ENCODE measurements at regions not wholly inside any gene's neighbourhood (a gene's known extent, or its start where the extent isn't known, plus 50 kb on each side); places are given as distances from the start of the nearest gene placed in this dataset.

DNA sequence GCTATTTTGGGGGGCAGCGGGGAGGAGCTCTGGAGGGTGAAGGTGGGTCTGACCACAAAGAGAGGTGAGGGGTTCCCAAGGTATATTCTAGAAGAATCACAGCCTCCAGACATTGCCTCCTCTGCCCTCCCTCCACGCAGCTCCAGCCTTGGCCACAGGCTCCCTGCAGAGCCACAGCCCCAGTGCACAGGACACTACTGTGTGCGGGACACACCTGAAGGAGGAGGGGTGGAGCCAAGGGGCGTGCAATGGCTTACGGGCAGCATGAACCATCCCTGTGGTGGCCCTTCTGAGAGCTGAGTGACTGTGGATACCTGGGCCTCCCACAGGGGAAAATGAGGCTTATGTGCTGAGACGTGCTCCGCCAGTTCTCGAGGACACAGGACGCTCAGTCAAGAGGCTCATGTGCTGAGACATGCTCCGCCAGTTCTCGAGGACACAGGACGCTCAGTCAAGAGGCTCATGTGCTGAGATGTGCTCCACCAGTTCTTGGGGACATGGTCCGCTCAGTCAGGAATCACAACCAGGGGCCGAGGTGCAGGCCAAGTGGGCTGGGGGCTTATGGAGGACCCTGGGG is 417.3 kb downstream of the SHANK2 start:
- Histone ChIP-seq H3K9me3 (ENCODE audit: low read depth) (no peaks in the 10 kb centered on the region), H3K9ac (no peak overlapping the region), H3K36me3 (no peaks in the 10 kb centered on the region), H2AFZ (replicated peaks) (no peak overlapping the region), H3F3A (ENCODE audit: low read depth) (peaks cover 3% of the 10 kb centered on the region), H3K4me2 (no peak overlapping the region), H3K79me2 (ENCODE audit: low read depth) (no peaks in the 10 kb centered on the region), H3K4me1 (peaks cover 12% of the 10 kb centered on the region), H3K27me3 (no peaks in the 10 kb centered on the region), H3K27ac (no peak overlapping the region), H3K4me3 (no peak overlapping the region), H4K20me1 (ENCODE audit: low read depth) (no peaks in the 10 kb centered on the region)
- no peak for DNase-seq (ENCODE audit: low spot score)
- TF ChIP-seq, protein P1, sequence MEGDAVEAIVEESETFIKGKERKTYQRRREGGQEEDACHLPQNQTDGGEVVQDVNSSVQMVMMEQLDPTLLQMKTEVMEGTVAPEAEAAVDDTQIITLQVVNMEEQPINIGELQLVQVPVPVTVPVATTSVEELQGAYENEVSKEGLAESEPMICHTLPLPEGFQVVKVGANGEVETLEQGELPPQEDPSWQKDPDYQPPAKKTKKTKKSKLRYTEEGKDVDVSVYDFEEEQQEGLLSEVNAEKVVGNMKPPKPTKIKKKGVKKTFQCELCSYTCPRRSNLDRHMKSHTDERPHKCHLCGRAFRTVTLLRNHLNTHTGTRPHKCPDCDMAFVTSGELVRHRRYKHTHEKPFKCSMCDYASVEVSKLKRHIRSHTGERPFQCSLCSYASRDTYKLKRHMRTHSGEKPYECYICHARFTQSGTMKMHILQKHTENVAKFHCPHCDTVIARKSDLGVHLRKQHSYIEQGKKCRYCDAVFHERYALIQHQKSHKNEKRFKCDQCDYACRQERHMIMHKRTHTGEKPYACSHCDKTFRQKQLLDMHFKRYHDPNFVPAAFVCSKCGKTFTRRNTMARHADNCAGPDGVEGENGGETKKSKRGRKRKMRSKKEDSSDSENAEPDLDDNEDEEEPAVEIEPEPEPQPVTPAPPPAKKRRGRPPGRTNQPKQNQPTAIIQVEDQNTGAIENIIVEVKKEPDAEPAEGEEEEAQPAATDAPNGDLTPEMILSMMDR (IDR thresholded peaks at IDR 0.05): no peak
- TF ChIP-seq EZH2phosphoT487 (IDR thresholded peaks at IDR 0.05): no peak
- TF ChIP-seq EZH2 (IDR thresholded peaks at IDR 0.05): no peak
- peaks cover 16% of the 10 kb centered on the region for H3K4me1 Mint-ChIP-seq
- no peak overlapping the region for H3K4me3 Mint-ChIP-seq
- no peaks in the 10 kb centered on the region for H3K36me3 Mint-ChIP-seq
- H3K27me3 Mint-ChIP-seq (ENCODE audit: insufficient read depth, low read depth): peaks cover 8% of the 10 kb centered on the region
- H3K27ac Mint-ChIP-seq: no peak overlapping the region
- H3K9me3 Mint-ChIP-seq: peaks cover 13% of the 10 kb centered on the region

GRCh38 chr11:70836071-70836470 is 416.3 kb downstream of the SHANK2 start:
- TF ChIP-seq EZH2 (IDR thresholded peaks at IDR 0.05): no peak
- peaks cover 12% of the 10 kb centered on the region for H3K4me1 ChIP-seq
- H3K9ac ChIP-seq: no peak overlapping the region
- Mint-ChIP-seq H3K27ac (no peak overlapping the region), H3K4me1 (peaks cover 12% of the 10 kb centered on the region), H3K36me3 (no peaks in the 10 kb centered on the region), H3K4me3 (no peak overlapping the region), H3K9me3 (peaks cover 13% of the 10 kb centered on the region), H3K27me3 (ENCODE audit: insufficient read depth, low read depth) (peaks cover 6% of the 10 kb centered on the region)
- H3K79me2 ChIP-seq (ENCODE audit: low read depth): no peaks in the 10 kb centered on the region
- H3K27ac ChIP-seq: no peak overlapping the region
- no peak overlapping the region for H3K4me3 ChIP-seq
- no peak overlapping the region for H2AFZ ChIP-seq (replicated peaks)
- H3F3A ChIP-seq (ENCODE audit: low read depth): peaks cover 3% of the 10 kb centered on the region
- H3K27me3 ChIP-seq: no peaks in the 10 kb centered on the region
- DNase-seq (ENCODE audit: low spot score): no peak
- H3K4me2 ChIP-seq: no peak overlapping the region
- H3K9me3 ChIP-seq (ENCODE audit: low read depth): no peaks in the 10 kb centered on the region
- H3K36me3 ChIP-seq: no peaks in the 10 kb centered on the region
- no peaks in the 10 kb centered on the region for H4K20me1 ChIP-seq (ENCODE audit: low read depth)

DNA sequence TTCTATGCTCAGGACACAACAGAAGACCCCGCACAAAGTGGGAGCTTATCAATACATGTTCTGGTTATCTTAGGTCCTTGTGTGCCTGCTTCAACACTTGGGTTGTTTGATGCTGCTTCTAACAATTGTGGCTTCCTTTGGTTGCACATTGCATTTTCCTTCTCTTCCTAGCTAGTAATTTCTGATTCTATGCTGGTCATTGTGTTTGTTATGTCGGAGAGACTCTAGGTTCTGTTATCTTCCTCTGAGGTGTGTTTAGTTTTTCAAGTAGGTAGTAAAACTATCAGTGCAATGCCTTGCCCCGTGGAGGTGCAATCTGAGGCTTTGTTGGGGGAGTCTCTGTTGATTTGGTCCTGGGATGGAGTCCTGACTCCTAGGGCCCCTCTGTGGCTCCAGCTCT is 414.2 kb downstream of the SHANK2 start:
- Histone ChIP-seq H3K9me3 (ENCODE audit: low read depth) (no peaks in the 10 kb centered on the region), H3K9ac (no peak overlapping the region), H3K27me3 (no peaks in the 10 kb centered on the region), H3K4me3 (no peak overlapping the region), H3K79me2 (ENCODE audit: low read depth) (no peaks in the 10 kb centered on the region), H3F3A (ENCODE audit: low read depth) (peaks cover 3% of the 10 kb centered on the region), H3K4me2 (no peak overlapping the region), H3K27ac (no peak overlapping the region), H3K36me3 (no peaks in the 10 kb centered on the region), H4K20me1 (ENCODE audit: low read depth) (no peaks in the 10 kb centered on the region), H3K4me1 (peaks cover 12% of the 10 kb centered on the region), H2AFZ (replicated peaks) (no peak overlapping the region)
- Mint-ChIP-seq H3K27me3 (ENCODE audit: insufficient read depth, low read depth) (peaks cover 5% of the 10 kb centered on the region), H3K4me1 (peaks cover 8% of the 10 kb centered on the region), H3K4me3 (no peak overlapping the region), H3K27ac (no peak overlapping the region), H3K9me3 (peaks cover 13% of the 10 kb centered on the region), H3K36me3 (no peaks in the 10 kb centered on the region)
- DNase-seq (ENCODE audit: low spot score): no peak
- TF ChIP-seq EZH2 (IDR thresholded peaks at IDR 0.05): no peak
- TF ChIP-seq EZH2phosphoT487 (IDR thresholded peaks at IDR 0.05): no peak
- TF ChIP-seq, protein P1 (IDR thresholded peaks at IDR 0.05): no peak

DNA sequence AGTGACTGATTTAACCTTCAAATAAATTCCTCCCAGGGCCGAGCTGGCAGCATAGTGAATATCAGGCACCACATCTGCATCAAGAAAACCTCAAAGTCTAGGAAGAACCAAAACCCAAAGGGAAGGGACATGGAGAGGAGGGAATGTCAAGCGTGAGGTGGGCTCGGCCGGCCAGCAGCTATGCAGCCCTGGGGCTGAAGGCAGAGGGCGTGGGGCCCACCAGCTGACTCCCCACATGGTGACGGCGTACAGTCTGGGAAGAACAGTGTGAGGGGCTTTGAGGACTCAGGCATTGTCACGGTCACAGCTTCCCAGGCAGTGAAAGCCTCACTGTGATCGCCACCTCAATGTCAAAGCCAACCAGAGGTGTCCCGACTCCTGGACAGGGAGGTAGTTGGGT is 412.5 kb downstream of the SHANK2 start:
- H3K4me2 ChIP-seq: no peak overlapping the region
- H3K27me3 ChIP-seq: no peaks in the 10 kb centered on the region
- no peaks in the 10 kb centered on the region for H3K36me3 ChIP-seq
- H3K4me3 ChIP-seq: no peak overlapping the region
- Mint-ChIP-seq H3K27me3 (ENCODE audit: insufficient read depth, low read depth) (peaks cover 5% of the 10 kb centered on the region), H3K9me3 (peaks cover 13% of the 10 kb centered on the region), H3K4me1 (peaks cover 7% of the 10 kb centered on the region), H3K36me3 (no peaks in the 10 kb centered on the region), H3K4me3 (no peak overlapping the region), H3K27ac (no peak overlapping the region)
- H3K4me1 ChIP-seq: peaks cover 10% of the 10 kb centered on the region
- H3F3A ChIP-seq (ENCODE audit: low read depth): no peaks in the 10 kb centered on the region
- no peaks in the 10 kb centered on the region for H4K20me1 ChIP-seq (ENCODE audit: low read depth)
- no peak for TF ChIP-seq EZH2 (IDR thresholded peaks at IDR 0.05)
- TF ChIP-seq EZH2phosphoT487 (IDR thresholded peaks at IDR 0.05): no peak
- TF ChIP-seq, protein P1 (IDR thresholded peaks at IDR 0.05): no peak
- H2AFZ ChIP-seq (replicated peaks): no peak overlapping the region
- no peak overlapping the region for H3K27ac ChIP-seq
- H3K9me3 ChIP-seq (ENCODE audit: low read depth): no peaks in the 10 kb centered on the region
- DNase-seq (ENCODE audit: low spot score): no peak
- H3K79me2 ChIP-seq (ENCODE audit: low read depth): no peaks in the 10 kb centered on the region
- no peak overlapping the region for H3K9ac ChIP-seq

Data from neural progenitor cell (in vitro differentiated cells).